ENCODE measurements at regions not wholly inside any gene's neighbourhood (a gene's known extent, or its start where the extent isn't known, plus 50 kb on each side); places are given as distances from the start of the nearest gene placed in this dataset.

DNA sequence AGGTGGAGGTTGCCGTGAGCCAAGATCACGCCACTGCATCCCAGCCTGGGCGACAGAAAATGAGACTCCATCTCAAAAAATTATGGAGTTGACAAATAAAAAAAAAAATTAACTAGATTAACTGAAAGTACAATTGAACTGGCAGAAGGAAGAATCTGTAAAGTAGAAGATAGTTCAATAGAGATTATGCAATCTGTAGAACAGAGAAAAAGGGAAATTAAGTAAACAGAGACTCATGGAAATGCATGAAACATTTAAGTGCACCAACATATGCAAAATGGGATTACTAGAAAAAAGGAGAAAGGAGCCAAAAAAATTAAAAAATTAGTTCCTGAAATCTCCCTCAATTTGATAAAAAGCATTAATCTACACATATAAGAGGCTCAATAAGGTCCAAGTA is 188.8 kb upstream of the KHDRBS2 start:
- no peak for DNase-seq (ENCODE audit: low spot score)

DNA sequence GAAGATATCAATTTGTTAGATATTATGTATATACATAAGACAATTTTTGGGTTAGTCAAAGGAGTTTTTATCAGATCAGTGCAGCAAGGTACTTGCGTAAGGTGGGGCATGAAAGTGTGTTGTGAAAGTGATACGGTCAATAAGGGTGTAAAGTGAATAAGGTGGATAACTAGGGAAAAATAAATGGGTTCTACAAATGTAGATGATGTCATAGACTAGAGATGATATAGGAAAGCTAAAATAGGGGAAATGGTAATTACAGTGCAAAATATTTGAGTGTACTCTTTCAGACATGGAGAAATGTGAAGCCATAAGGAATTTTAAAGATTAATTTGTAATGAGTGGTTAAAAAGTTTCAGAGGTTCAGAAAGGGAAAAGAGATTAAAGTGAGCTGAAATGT is 180.6 kb upstream of the KHDRBS2 start:
- DNase-seq (ENCODE audit: low spot score): no peak

DNA sequence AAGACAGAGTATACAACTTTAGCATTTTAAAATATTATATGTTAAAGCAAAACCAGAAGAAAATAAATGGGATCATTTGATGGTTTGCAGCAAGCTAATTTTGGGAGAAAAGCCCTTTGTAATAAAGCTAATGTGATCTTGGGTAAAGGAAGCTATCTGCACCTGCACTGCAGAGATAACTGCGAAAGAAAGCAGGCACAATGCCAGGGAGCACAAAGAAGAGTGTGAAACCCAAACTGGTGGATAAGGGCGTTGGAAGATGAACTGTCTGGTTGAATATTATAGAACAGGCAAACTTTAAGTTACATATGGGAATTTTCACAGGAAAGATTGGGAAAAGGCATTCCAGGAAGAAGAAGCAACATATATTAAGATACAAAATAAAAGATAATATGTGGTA is 179.2 kb upstream of the KHDRBS2 start:
- DNase-seq (ENCODE audit: low spot score): no peak

DNA sequence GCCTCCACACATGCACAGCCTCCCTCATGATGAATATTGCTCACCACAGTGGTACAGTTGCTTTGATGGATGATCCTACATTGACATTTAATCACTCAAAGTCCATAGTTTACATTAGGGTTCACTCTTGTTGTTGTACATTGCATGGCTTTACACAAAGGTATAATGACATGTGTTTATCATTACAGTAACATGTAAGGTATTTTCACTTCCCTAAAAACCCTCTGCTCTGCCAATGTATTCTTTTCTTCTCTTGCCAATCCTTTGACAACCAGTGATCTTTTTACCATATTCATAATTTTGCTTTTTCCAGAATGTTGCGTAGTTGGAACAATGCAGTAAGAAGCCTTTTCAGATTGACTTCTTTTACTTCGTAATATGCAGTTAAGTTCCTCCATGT is 166.6 kb upstream of the KHDRBS2 start:
- DNase-seq (ENCODE audit: low spot score): no peak

DNA sequence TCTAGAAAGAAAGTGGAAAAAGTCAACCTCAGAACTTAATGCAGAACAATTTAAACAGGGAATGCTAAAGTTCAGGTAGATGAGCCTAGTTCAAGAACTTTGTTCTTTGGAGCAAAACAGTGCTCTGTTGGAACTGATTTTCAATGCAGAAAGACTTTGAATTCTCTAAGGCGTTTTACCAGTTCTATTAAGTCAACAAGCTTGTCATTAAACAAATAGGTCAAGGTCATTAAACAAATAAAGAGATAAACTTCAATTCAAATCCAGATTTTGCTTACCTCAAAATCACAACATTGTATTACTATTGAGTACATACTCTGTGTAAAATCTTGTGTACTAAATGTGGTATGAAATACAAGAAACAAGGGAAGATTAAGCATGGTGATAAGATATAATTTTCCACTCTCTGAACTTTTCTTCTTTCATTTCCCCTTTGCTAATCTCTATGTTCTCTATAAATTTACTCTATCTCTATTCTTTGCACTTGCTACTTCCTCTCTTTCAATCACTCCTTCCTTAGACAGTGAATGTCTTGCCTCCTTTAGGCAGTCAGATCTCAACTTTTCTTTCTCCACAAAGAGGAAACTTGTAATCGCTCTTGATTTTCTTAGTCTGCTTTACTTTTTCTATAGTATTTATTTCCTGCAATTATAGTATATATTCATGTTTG is 160.8 kb upstream of the KHDRBS2 start:
- no peak for DNase-seq (ENCODE audit: low spot score)

DNA sequence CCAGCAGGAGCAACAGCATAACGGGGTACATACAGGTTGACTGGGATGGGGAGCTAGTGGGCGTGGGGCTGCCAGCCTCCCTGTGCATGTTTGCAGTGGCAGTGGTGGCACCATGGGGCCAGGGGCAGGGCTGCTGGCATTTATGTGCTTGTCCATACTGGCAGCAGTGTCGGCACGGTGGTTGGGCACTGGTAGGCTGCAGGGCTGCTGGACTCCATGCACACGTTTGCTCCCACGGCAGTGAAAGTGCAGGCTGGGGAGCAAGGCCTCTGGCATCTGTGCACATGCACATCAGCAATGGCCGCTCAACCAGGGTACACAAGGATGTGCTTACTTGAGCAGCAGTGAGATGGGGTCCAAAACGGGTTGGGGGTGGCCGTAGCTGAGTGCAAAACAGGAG is 159.5 kb upstream of the KHDRBS2 start:
- no peak for DNase-seq (ENCODE audit: low spot score)

DNA sequence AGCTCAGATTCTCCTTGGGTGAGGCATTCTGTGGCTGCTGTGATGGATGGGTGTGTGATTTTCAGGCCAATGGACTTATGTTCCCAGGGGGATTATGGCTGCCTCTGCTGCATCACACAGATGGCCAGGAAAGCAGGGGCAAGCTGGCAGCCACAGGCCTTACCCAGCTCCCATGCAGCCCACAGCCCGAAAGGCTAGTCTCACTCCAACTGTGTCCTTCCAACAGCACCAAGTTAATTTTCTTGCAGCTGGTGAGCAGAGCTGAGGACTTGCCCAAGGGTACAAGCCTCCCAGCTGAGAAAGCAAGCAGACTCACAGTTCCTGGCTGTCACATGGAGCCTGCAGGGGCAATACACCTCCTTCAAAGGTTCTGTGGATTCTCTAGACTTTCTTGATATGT is 155.2 kb upstream of the KHDRBS2 start:
- DNase-seq (ENCODE audit: low spot score): no peak

DNA sequence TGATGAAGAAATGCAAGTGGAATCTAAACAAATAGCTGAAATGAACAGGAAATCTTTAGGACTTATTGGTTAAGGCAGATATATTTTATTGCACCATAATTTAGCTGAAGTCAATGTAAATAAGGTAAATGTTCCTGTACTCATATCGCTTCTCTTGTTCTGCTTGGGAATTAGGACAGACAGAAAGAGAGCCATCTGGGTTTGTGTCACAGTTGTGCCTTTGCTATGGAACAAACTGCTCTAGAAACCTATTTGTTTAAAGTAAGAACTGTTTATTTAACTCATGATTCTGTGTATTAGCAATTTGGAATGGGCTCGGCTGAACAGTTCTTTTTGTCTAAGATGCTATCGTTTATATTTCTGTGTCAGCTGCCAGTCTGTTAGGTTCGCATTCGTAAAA is 143.8 kb upstream of the KHDRBS2 start:
- DNase-seq (ENCODE audit: low spot score): no peak

DNA sequence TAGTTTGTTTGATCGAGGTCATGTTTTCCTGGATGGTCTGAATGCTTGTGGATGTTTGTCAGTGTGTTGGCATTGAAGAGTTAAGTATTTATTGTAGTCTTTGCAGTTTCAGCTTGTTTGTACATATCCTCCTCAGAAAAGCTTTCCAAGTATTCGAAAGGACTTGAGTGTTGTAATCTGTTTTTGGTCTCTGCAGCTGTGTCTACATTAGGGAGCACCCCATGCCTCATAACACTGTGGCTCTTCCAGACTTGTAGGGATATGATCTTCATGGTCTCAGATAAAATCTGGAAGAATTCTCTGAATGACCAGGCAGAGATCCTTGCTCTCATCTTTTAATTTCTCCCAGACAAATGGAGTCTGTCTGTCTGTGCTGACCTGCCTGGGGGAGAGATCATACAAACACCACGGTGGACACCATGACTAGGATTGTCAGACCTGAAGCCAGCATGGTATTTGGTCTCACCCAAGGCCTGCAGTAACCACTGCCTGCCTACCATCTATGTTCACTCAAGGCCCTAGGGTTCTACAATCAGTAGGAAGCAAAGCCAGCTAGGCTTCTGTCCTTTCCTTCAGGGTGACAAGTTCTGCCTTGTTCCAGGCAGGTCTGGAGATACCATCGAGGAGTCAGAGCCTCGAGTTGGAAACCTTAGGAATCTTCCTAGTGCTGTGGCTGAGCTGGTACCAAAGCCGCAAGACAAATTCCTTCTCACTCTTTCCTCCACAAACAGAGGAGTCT is 114.7 kb upstream of the KHDRBS2 start:
- no peak for DNase-seq (ENCODE audit: low spot score)

DNA sequence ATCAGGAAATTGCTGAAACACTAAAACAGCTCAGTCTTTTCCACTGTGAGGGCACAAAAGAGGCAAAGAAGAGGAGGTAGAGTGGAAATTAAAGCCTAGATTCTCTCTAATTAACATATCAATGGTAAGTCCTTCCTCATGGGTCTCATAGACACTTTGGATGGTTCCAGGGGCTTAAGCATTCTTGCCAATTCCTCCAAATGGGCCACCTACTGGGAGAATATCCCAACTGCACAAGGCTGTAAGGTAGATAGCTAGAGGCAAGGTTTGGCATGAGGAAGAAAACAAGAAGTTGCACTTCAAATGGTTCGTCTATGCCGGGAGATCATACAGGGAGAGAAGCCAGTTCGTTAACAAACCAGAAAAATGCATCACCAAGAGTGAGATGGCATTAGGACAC is 107.6 kb upstream of the KHDRBS2 start:
- DNase-seq (ENCODE audit: low spot score): no peak

DNA sequence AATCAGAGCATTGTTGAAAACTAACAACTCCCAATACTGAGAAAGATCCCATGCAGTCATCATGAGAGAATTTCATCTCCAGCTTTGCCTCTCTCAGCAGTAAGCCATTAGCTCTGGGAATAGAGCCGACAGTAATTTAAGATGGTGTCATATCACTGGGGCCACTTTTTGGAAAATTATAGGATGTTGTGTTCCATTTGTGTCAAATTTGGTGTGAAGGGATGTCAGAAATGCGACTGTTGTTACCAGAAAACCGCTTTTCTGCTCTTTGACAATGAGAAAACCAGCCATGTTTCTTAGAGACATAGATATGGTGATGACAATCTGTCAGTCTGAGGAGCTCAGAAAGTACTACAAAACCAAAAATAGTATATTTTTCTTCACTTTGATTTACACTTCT is 106.3 kb upstream of the KHDRBS2 start:
- DNase-seq (ENCODE audit: low spot score): no peak

DNA sequence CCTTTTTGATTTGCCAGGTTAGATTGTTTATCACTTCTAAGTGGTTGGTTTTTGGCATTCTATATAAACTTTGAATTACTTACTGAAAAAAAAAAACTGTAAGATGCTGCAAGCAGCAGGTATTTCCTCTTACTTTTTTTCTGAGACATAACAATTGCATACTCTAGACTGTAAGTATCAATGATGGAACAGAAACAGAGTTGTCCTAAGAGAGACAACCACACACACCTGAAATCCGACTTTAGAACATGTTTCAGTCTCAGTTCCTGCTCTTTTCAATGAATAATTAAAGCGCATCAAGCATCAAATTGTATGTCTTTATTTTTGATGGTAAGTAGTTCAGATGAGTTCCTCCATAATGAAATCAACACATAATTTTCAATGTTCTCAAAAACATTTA is 105.3 kb upstream of the KHDRBS2 start:
- no peak for DNase-seq (ENCODE audit: low spot score)

DNA sequence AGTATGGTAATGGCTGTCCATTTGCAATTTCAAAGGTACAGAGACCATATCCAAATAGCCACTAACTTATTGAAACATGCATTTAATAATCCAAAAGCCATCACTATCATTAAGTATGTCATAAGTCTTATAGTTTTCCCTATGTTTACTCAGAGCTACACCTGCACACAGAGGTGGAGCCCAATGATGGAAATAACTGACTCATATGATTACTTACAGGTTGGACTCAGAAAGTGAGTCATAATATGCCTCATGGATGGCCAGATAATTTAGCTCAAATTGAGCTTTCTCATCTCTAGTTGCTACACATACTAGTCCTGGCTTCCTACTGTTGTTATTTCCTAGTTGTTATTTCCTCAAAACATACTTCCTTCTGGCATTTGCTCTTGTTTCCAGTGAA is 104.4 kb upstream of the KHDRBS2 start:
- no peak for DNase-seq (ENCODE audit: low spot score)

DNA sequence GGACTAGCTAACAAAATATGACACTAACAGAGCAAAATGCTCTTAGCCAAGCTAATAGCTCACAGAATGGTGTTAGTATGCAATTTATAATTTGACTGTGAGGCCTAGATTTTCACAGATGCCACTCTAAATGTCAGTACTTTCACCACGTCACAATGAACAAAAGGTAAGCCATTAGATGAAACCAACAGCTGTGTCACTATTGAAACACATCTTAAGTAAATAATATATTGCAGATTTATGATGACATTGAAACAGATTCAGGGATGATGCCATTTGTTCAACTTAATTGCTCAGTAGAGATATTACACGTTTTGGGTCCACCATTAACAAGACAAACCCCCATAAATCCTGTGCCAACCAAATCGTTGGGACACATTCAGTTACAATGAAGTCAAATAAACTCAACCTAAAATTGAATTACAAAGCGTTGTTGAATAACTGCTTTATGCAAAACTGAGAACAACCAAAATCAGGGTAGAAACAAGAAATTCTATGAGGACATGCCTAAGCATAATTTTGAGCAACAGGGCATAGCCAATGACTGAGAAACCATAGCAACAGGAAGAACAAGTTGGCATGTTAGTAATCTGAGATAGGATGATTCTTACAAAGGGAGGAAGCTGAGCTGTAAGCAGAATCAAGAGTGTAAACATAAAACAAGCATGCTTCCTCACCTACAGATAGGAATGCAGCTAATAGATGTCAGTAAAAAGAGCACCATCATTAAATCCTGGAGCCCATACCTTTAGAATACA is 85.6 kb upstream of the KHDRBS2 start:
- no peak for DNase-seq (ENCODE audit: low spot score)

DNA sequence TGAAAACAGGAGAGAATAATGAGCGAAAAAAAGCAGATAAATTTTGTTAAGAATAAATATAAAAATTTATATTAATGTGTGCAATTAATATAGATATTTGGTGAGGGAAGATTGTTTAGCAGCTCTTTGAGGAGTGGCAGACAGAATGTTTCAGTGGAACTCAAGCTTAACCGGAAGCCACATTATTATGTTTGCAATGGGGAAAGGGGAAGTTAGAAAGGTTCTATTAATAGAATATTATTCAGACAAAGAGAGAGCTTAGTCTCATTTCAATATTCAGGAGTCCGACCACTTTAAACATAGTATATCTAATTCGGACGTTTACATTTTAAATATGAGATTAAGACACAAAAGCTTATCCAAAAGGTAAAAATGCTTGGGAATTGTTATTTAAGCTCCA is 81.6 kb upstream of the KHDRBS2 start:
- DNase-seq (ENCODE audit: low spot score): no peak

DNA sequence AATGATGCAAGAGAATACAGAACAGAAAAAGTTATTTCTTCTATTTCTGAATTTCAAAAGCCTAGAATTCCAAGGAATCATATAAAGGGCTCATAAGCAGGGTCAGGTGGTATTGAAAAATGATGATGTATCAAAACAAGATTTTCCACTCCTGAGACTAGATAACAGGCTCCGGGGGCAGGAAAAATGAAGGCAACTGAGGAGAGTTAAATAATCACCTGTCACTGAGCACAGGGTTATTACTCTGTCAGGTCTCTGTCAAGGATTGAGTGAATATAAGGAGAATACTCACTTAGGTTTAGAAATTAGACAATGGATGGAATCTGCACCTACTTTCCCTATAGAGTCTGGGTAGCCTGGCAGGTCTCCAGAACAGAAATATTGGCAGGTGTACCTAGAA is 76.1 kb upstream of the KHDRBS2 start:
- no peak for DNase-seq (ENCODE audit: low spot score)

DNA sequence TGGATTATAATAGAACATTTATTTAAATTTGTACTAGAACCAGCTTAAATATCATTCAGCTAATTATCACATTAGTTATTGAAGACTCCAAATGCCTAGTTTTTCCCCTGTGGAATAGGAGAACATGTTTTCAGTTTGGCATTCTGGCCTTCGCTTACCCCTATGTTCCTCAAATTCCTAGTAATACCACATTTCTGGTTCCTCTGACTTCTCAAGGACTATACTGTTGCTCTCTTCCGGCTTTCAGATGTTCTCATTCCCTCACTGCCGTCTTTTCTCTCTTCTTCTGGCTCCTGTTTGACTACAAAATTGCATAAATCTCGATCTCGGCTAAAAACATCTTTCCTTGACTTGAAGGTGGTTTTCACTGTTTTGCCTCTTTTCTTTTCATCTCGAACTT is 71.8 kb upstream of the KHDRBS2 start:
- no peak for DNase-seq (ENCODE audit: low spot score)

DNA sequence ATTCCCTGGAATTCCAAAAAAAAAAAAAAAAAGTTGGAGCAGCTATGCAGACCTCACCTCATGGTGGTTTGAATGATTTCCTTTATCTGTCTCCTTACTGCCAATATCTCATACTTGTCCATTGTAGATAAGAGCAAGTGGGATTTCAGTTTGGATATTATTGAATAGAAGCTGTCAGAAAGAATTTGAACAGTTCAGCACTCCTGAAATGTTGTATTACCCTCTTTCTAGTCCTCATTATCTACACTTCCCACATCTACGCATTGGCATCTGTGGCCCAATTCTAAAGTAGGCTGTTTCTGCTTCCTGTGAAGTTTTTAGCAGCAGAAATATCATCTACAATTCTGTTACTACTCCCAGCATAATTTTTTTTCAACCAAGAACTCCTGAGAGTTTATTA is 68.2 kb upstream of the KHDRBS2 start:
- DNase-seq (ENCODE audit: low spot score): no peak

DNA sequence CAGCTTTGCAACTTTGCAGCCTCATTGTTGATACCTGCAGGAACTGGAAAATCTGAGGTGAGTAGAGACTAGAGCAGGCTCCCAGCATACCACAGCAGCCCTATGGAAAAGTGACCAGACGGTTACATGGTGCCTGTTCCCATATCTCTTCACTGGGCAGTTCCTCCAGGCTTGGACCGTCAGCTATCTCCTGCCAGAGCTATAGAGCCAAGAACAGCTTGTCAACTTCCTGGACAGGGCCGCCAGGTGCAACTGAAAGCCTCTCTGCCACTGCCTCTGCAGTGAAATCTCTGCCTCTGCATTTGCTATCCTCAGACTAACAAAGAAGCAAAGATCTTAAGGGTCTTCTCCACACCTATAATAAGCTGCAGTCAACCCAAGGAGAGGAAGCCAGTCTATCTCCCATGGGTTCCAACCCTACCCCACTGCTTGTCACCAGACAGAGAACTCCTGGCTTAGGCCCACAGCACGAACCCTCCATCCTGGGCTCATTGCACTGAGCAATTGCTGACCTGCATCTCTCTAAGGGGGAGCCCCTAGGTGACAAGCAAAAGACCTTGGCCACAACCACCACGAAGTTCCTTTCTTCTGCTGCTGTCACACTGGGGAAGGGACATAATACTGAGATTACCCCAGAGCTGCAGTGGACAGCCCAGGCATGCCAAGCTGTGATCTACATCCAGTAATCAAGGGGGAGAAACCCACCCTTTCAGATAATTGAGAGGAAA is 60.1 kb upstream of the KHDRBS2 start:
- no peak for DNase-seq (ENCODE audit: low spot score)

DNA sequence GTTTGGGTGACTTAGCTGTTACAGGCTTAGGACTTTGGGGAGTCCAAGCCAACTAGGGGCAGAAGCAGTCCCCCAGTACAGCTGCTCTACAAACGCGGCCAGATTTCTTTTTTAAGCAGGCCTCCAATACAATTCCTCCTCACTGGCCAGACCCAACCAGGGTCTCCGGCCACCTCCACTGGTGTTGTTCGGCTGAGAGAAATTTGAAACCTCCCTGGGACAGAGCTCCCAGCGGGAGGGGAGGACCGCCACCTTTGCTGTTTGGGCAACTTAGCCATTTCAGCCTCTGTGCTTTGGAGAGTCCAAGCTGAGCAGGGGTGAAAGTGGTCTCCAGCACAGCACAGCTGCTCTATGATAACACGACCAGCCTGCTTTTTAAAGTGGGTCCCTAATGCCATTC is 59.4 kb upstream of the KHDRBS2 start:
- no peak for DNase-seq (ENCODE audit: low spot score)

DNA sequence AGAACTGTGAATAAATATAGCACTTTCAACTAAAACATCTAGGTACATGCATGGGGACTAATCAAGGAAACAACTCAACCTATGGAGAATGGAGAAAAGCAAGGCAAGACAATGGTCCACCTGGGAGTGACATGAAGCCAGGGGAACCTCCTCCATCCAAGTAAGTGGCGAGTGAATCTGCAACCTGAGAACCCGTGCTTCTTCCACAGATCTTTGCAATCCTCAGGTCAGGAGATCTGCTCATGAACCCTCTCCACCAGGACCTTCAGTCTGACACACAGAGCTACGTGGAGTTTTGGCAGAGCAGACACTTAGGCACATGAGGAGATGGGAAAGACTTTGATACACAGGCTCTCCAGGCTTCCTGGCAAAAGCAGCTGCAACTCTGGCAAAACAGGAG is 58.8 kb upstream of the KHDRBS2 start:
- DNase-seq (ENCODE audit: low spot score): no peak

DNA sequence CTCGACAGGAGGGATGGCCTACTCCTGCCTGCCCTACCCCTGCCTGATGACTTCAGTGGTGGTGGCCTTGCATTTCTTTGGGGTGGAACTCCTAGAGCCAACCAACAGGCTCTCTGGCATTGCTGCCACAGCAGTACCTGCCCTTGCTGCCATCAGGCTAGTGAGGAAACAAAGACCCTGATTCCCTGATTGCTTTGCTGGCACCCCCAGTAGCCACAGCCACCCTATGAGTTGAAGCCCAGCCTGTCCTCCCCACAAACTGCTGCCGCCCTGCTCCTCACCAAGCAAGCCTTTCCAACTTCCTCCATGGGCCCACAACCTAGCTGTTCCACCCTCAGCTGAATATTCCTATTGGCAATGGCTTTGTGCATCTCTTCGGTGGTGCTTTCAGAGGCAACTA is 52.5 kb upstream of the KHDRBS2 start:
- no peak for DNase-seq (ENCODE audit: low spot score)

Data from HuH-7 (cell line).